MM.1S (cell line): ENCODE measurements at regions not wholly inside any gene's neighbourhood (a gene's known extent, or its start where the extent isn't known, plus 50 kb on each side); places are given as distances from the start of the nearest gene placed in this dataset.

ENCODE experiments used
- CTCF ChIP-seq: fragments of 300-600 bp; sonication (generic); IDR thresholded peaks from 2 replicates; pipeline ENCODE4 v1.5.1; 2016; ENCODE audit warnings: antibody characterized with exemption, low read length, mixed read lengths
- EZH2 ChIP-seq: fragments of 300-600 bp; sonication (generic); optimal IDR thresholded peaks from 2 replicates; pipeline ENCODE3; 2017; ENCODE audit warnings: low read depth, mild to moderate bottlenecking, antibody characterized with exemption, low read length, mixed read lengths

GRCh38 chr5:104843822-104844221, 1281.2 kb upstream of the NUDT12 start:
- TF ChIP-seq CTCF (no peak), EZH2 (no peak)
